HepG2 (cell line): ENCODE measurements at regions not wholly inside any gene's neighbourhood (a gene's known extent, or its start where the extent isn't known, plus 50 kb on each side); places are given as distances from the start of the nearest gene placed in this dataset.

ENCODE experiments used
- FOXO1 ChIP-seq: sonication (generic); formaldehyde crosslinking; IDR thresholded peaks from 2 replicates; pipeline ENCODE4 v1.4.0; 2020; ENCODE audit warnings: missing genetic modification reagents
- GFI1 ChIP-seq: sonication (generic); formaldehyde crosslinking; IDR thresholded peaks from 2 replicates; pipeline ENCODE4 v1.5.0; 2020; ENCODE audit warnings: missing genetic modification reagents, mild to moderate bottlenecking, borderline replicate concordance
- GLMP ChIP-seq: sonication (generic); formaldehyde crosslinking; IDR thresholded peaks from 2 replicates; pipeline ENCODE4 v1.9.0; 2021; ENCODE audit warnings: missing genetic modification reagents, mild to moderate bottlenecking, borderline replicate concordance
- HMGXB3 ChIP-seq: sonication (generic); formaldehyde crosslinking; IDR thresholded peaks from 2 replicates; pipeline ENCODE4 v1.4.0; 2020; ENCODE audit warnings: missing genetic modification reagents, borderline replicate concordance
- NCOR1 ChIP-seq: fragments of 200-600 bp; sonication (generic); IDR thresholded peaks from 2 replicates; pipeline ENCODE4 v1.7.0; 2017; ENCODE audit warnings: antibody characterized with exemption, low read length, borderline replicate concordance
- NPAS2 ChIP-seq: sonication (generic); formaldehyde crosslinking; IDR thresholded peaks from 2 replicates; pipeline ENCODE4 v1.8.0; 2022; ENCODE audit warnings: mild to moderate bottlenecking, missing genetic modification reagents, borderline replicate concordance
- PATZ1 ChIP-seq: sonication (generic); formaldehyde crosslinking; IDR thresholded peaks from 2 replicates; pipeline ENCODE4 v1.4.0; 2020; ENCODE audit warnings: missing genetic modification reagents
- ZNF564 ChIP-seq: sonication (generic); formaldehyde crosslinking; IDR thresholded peaks from 2 replicates; pipeline ENCODE4 v1.8.1; 2023; ENCODE audit warnings: mild to moderate bottlenecking, missing genetic modification reagents
- ZNF737 ChIP-seq: sonication (generic); formaldehyde crosslinking; IDR thresholded peaks from 2 replicates; pipeline ENCODE4 v1.5.0; 2020; ENCODE audit warnings: missing genetic modification reagents, mild to moderate bottlenecking, borderline replicate concordance
- TF ChIP-seq, protein P1 (sequence below): sonication (generic); formaldehyde crosslinking; IDR thresholded peaks from 2 replicates; pipeline ENCODE4 v1.4.0; 2020; ENCODE audit warnings: low read depth, mild to moderate bottlenecking, missing genetic modification reagents
- TF ChIP-seq, protein P2 (sequence below): sonication (generic); formaldehyde crosslinking; IDR thresholded peaks from 2 replicates; pipeline ENCODE4 v1.5.1; 2020; ENCODE audit warnings: missing genetic modification reagents, mild to moderate bottlenecking, borderline replicate concordance
- TF ChIP-seq, protein P3 (sequence below): sonication (generic); formaldehyde crosslinking; IDR thresholded peaks from 2 replicates; pipeline ENCODE4 v1.4.0; 2020; ENCODE audit warnings: mild to moderate bottlenecking, missing genetic modification reagents

- TF ChIP-seq FOXO1 (CRISPR knock-in tag), result peak; percentile 83; the same call in 1 of the 2 replicates
- peak; percentile 73 for TF ChIP-seq GFI1 (CRISPR knock-in tag)
- TF ChIP-seq NPAS2, result no peak
- TF ChIP-seq, protein P1, sequence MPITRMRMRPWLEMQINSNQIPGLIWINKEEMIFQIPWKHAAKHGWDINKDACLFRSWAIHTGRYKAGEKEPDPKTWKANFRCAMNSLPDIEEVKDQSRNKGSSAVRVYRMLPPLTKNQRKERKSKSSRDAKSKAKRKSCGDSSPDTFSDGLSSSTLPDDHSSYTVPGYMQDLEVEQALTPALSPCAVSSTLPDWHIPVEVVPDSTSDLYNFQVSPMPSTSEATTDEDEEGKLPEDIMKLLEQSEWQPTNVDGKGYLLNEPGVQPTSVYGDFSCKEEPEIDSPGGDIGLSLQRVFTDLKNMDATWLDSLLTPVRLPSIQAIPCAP (CRISPR knock-in tag), result no peak
- TF ChIP-seq, protein P2, sequence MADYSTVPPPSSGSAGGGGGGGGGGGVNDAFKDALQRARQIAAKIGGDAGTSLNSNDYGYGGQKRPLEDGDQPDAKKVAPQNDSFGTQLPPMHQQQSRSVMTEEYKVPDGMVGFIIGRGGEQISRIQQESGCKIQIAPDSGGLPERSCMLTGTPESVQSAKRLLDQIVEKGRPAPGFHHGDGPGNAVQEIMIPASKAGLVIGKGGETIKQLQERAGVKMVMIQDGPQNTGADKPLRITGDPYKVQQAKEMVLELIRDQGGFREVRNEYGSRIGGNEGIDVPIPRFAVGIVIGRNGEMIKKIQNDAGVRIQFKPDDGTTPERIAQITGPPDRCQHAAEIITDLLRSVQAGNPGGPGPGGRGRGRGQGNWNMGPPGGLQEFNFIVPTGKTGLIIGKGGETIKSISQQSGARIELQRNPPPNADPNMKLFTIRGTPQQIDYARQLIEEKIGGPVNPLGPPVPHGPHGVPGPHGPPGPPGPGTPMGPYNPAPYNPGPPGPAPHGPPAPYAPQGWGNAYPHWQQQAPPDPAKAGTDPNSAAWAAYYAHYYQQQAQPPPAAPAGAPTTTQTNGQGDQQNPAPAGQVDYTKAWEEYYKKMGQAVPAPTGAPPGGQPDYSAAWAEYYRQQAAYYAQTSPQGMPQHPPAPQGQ, result no peak
- TF ChIP-seq GLMP, result no peak
- TF ChIP-seq HMGXB3, result 0 out of 2 replicates have a peak, but pooled peaks have one; percentile 24
- TF ChIP-seq PATZ1 (CRISPR knock-in tag), result no peak
- TF ChIP-seq ZNF737 (CRISPR knock-in tag), result no peak
- TF ChIP-seq, protein P3, sequence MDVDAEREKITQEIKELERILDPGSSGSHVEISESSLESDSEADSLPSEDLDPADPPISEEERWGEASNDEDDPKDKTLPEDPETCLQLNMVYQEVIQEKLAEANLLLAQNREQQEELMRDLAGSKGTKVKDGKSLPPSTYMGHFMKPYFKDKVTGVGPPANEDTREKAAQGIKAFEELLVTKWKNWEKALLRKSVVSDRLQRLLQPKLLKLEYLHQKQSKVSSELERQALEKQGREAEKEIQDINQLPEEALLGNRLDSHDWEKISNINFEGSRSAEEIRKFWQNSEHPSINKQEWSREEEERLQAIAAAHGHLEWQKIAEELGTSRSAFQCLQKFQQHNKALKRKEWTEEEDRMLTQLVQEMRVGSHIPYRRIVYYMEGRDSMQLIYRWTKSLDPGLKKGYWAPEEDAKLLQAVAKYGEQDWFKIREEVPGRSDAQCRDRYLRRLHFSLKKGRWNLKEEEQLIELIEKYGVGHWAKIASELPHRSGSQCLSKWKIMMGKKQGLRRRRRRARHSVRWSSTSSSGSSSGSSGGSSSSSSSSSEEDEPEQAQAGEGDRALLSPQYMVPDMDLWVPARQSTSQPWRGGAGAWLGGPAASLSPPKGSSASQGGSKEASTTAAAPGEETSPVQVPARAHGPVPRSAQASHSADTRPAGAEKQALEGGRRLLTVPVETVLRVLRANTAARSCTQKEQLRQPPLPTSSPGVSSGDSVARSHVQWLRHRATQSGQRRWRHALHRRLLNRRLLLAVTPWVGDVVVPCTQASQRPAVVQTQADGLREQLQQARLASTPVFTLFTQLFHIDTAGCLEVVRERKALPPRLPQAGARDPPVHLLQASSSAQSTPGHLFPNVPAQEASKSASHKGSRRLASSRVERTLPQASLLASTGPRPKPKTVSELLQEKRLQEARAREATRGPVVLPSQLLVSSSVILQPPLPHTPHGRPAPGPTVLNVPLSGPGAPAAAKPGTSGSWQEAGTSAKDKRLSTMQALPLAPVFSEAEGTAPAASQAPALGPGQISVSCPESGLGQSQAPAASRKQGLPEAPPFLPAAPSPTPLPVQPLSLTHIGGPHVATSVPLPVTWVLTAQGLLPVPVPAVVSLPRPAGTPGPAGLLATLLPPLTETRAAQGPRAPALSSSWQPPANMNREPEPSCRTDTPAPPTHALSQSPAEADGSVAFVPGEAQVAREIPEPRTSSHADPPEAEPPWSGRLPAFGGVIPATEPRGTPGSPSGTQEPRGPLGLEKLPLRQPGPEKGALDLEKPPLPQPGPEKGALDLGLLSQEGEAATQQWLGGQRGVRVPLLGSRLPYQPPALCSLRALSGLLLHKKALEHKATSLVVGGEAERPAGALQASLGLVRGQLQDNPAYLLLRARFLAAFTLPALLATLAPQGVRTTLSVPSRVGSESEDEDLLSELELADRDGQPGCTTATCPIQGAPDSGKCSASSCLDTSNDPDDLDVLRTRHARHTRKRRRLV, result no peak
- TF ChIP-seq ZNF564 (CRISPR knock-in tag), result peak; percentile 63; the same call in 1 of the 2 replicates
- peak; percentile 72; the same call in 1 of the 2 replicates for TF ChIP-seq NCOR1
These were observed 677.8 kb downstream of the TSN start (continued) for GRCh38 chr2:122433123-122433754.
